ENCODE measurements at regions not wholly inside any gene's neighbourhood (a gene's known extent, or its start where the extent isn't known, plus 50 kb on each side); places are given as distances from the start of the nearest gene placed in this dataset.

- no peaks in the 10 kb centered on the region for H3K9me3 ChIP-seq (ENCODE audit: control insufficient read depth, low read length, poor library complexity, severe bottlenecking)
- H3K4me3 Mint-ChIP-seq, result no peak overlapping the region
- H3K4me1 Mint-ChIP-seq, result peaks cover 14% of the 10 kb centered on the region
- no peaks in the 10 kb centered on the region for H3K27me3 Mint-ChIP-seq
- peaks cover 2% of the 10 kb centered on the region for H3K36me3 Mint-ChIP-seq (ENCODE audit: low read depth)
- peak overlapping the region; percentile 89 for H3K27ac Mint-ChIP-seq
- DNase-seq (no peak), ATAC-seq (no peak)
Observed at GRCh38 chr2:239607517-239608191, 206.8 kb upstream of the HDAC4 start.

- H3K36me3 Mint-ChIP-seq (ENCODE audit: low read depth), result peaks cover 2% of the 10 kb centered on the region
- H3K9me3 ChIP-seq (ENCODE audit: control insufficient read depth, low read length, poor library complexity, severe bottlenecking), result no peaks in the 10 kb centered on the region
- H3K27me3 Mint-ChIP-seq, result no peaks in the 10 kb centered on the region
- peak overlapping the region; percentile 89 for H3K27ac Mint-ChIP-seq
- ATAC-seq (no peak), DNase-seq (no peak)
- H3K4me3 Mint-ChIP-seq, result no peak overlapping the region
- H3K4me1 Mint-ChIP-seq, result peaks cover 22% of the 10 kb centered on the region
Observed at GRCh38 chr2:239606741-239607516, 206.1 kb upstream of the HDAC4 start.

GRCh38 chr2:239605976-239606375 is 205.2 kb upstream of the HDAC4 start:
- Mint-ChIP-seq H3K4me1 (peaks cover 27% of the 10 kb centered on the region), H3K27ac (no peak overlapping the region), H3K27me3 (no peaks in the 10 kb centered on the region), H3K36me3 (ENCODE audit: low read depth) (peaks cover 2% of the 10 kb centered on the region), H3K4me3 (no peak overlapping the region)
- ATAC-seq, result no peak
- DNase-seq, result no peak
- no peaks in the 10 kb centered on the region for H3K9me3 ChIP-seq (ENCODE audit: control insufficient read depth, low read length, poor library complexity, severe bottlenecking)

GRCh38 chr2:239605409-239605808 is 204.6 kb upstream of the HDAC4 start:
- DNase-seq, result no peak
- H3K9me3 ChIP-seq (ENCODE audit: control insufficient read depth, low read length, poor library complexity, severe bottlenecking), result no peaks in the 10 kb centered on the region
- H3K27me3 Mint-ChIP-seq, result no peaks in the 10 kb centered on the region
- peaks cover 2% of the 10 kb centered on the region for H3K36me3 Mint-ChIP-seq (ENCODE audit: low read depth)
- no peak overlapping the region for H3K4me3 Mint-ChIP-seq
- no peak overlapping the region for H3K27ac Mint-ChIP-seq
- ATAC-seq, result no peak
- peaks cover 27% of the 10 kb centered on the region for H3K4me1 Mint-ChIP-seq

- Mint-ChIP-seq H3K27ac (no peak overlapping the region), H3K27me3 (no peaks in the 10 kb centered on the region), H3K36me3 (ENCODE audit: low read depth) (peaks cover 2% of the 10 kb centered on the region), H3K4me1 (peaks cover 30% of the 10 kb centered on the region), H3K4me3 (no peak overlapping the region)
- H3K9me3 ChIP-seq (ENCODE audit: control insufficient read depth, low read length, poor library complexity, severe bottlenecking), result no peaks in the 10 kb centered on the region
- DNase-seq, result no peak
- no peak for ATAC-seq
Observed at GRCh38 chr2:239604861-239605260, 204.0 kb upstream of the HDAC4 start.

GRCh38 chr2:239603411-239604356 is 202.9 kb upstream of the HDAC4 start:
- peaks cover 33% of the 10 kb centered on the region for H3K4me1 Mint-ChIP-seq
- no peak for DNase-seq
- H3K4me3 Mint-ChIP-seq, result no peak overlapping the region
- H3K27me3 Mint-ChIP-seq, result no peaks in the 10 kb centered on the region
- H3K9me3 ChIP-seq (ENCODE audit: control insufficient read depth, low read length, poor library complexity, severe bottlenecking), result no peaks in the 10 kb centered on the region
- ATAC-seq, result no peak
- no peaks in the 10 kb centered on the region for H3K36me3 Mint-ChIP-seq (ENCODE audit: low read depth)
- H3K27ac Mint-ChIP-seq, result peak overlapping the region; percentile 89

- ATAC-seq, result peak; percentile 88
- no peaks in the 10 kb centered on the region for H3K9me3 ChIP-seq (ENCODE audit: control insufficient read depth, low read length, poor library complexity, severe bottlenecking)
- peaks cover 33% of the 10 kb centered on the region for H3K4me1 Mint-ChIP-seq
- H3K27me3 Mint-ChIP-seq, result no peaks in the 10 kb centered on the region
- H3K27ac Mint-ChIP-seq, result peak overlapping the region; percentile 89
- DNase-seq, result peak in 1 of 3 donors; percentile 5
- no peaks in the 10 kb centered on the region for H3K36me3 Mint-ChIP-seq (ENCODE audit: low read depth)
- peak overlapping the region; percentile 73 for H3K4me3 Mint-ChIP-seq
Observed at GRCh38 chr2:239602290-239603282, 201.8 kb upstream of the HDAC4 start.

- Mint-ChIP-seq H3K4me3 (peak overlapping the region; percentile 73), H3K27ac (peak overlapping the region; percentile 89), H3K27me3 (no peaks in the 10 kb centered on the region), H3K4me1 (peaks cover 29% of the 10 kb centered on the region), H3K36me3 (ENCODE audit: low read depth) (no peaks in the 10 kb centered on the region)
- H3K9me3 ChIP-seq (ENCODE audit: control insufficient read depth, low read length, poor library complexity, severe bottlenecking), result no peaks in the 10 kb centered on the region
- DNase-seq, result no peak
- ATAC-seq, result no peak
Observed at GRCh38 chr2:239601880-239602279, 201.1 kb upstream of the HDAC4 start.

GRCh38 chr2:239601201-239601851 is 200.5 kb upstream of the HDAC4 start:
- ATAC-seq (no peak), DNase-seq (peak in 1 of 3 donors; percentile 3)
- no peaks in the 10 kb centered on the region for H3K9me3 ChIP-seq (ENCODE audit: control insufficient read depth, low read length, poor library complexity, severe bottlenecking)
- H3K4me3 Mint-ChIP-seq, result peak overlapping the region; percentile 36
- no peaks in the 10 kb centered on the region for H3K27me3 Mint-ChIP-seq
- peaks cover 29% of the 10 kb centered on the region for H3K4me1 Mint-ChIP-seq
- peak overlapping the region; percentile 89 for H3K27ac Mint-ChIP-seq
- no peaks in the 10 kb centered on the region for H3K36me3 Mint-ChIP-seq (ENCODE audit: low read depth)

- peaks cover 30% of the 10 kb centered on the region for H3K4me1 Mint-ChIP-seq
- H3K9me3 ChIP-seq (ENCODE audit: control insufficient read depth, low read length, poor library complexity, severe bottlenecking), result no peaks in the 10 kb centered on the region
- H3K27ac Mint-ChIP-seq, result peak overlapping the region; percentile 89
- no peak overlapping the region for H3K4me3 Mint-ChIP-seq
- DNase-seq (peak in 1 of 3 donors; percentile 4), ATAC-seq (no peak)
- H3K27me3 Mint-ChIP-seq, result no peaks in the 10 kb centered on the region
- no peaks in the 10 kb centered on the region for H3K36me3 Mint-ChIP-seq (ENCODE audit: low read depth)
Observed at GRCh38 chr2:239600650-239601049, 199.8 kb upstream of the HDAC4 start.

- ATAC-seq (no peak), DNase-seq (peak in 1 of 3 donors; percentile 4)
- H3K36me3 Mint-ChIP-seq (ENCODE audit: low read depth), result no peaks in the 10 kb centered on the region
- peaks cover 29% of the 10 kb centered on the region for H3K4me1 Mint-ChIP-seq
- no peak overlapping the region for H3K4me3 Mint-ChIP-seq
- H3K27me3 Mint-ChIP-seq, result no peaks in the 10 kb centered on the region
- no peaks in the 10 kb centered on the region for H3K9me3 ChIP-seq (ENCODE audit: control insufficient read depth, low read length, poor library complexity, severe bottlenecking)
- peak overlapping the region; percentile 32 for H3K27ac Mint-ChIP-seq
Observed at GRCh38 chr2:239600001-239600593, 199.3 kb upstream of the HDAC4 start.

Data from T-helper 17 cell (primary cell).